ENCODE measurements at regions not wholly inside any gene's neighbourhood (a gene's known extent, or its start where the extent isn't known, plus 50 kb on each side); places are given as distances from the start of the nearest gene placed in this dataset.

- no peak overlapping the region for H3K4me2 ChIP-seq (ENCODE audit: insufficient read depth, low read length)
- H2AFZ ChIP-seq (ENCODE audit: low read depth, low read length) = no peak overlapping the region
- H3K36me3 ChIP-seq (ENCODE audit: control insufficient read depth in 2 of 2, extremely low read depth in 1 of 2, insufficient read depth in 2 of 2, low read length in 2 of 2) = no peaks in the 10 kb centered on the region
- H3K4me1 ChIP-seq (ENCODE audit: control insufficient read depth, extremely low read depth, insufficient read depth, low read length) = no peaks in the 10 kb centered on the region
- intact Hi-C loops (cut with micrococcal nuclease) (no loop called here), dilution Hi-C loops (cut with MboI; ENCODE audit: extremely low pct_ligation_motif_present, low sequenced_read_pairs) (no loop called here)
- DNase-seq (ENCODE audit: low read depth, low spot score) (no peak), FAIRE-seq (no peak)
- no peak overlapping the region for H3K4me3 ChIP-seq (replicated peaks in 1 of 3; ENCODE audit: insufficient read depth in 1 of 3, low read depth in 1 of 3, low read length in 3 of 3)
- POLR2A ChIA-PET = no interaction called here
- no peaks in the 10 kb centered on the region for H3K79me2 ChIP-seq (ENCODE audit: control insufficient read depth, insufficient read depth, low read length)
- BruUV-seq (replicated peaks) = no TSS peak
- H3K27ac ChIP-seq (ENCODE audit: insufficient read depth, low read depth, low read length) = no peak overlapping the region
- no peaks in the 10 kb centered on the region for H3K9me3 ChIP-seq (replicated peaks; ENCODE audit: control insufficient read depth, insufficient read depth, low read length)
- TF ChIP-seq CTCF (IDR thresholded peaks at IDR 0.05; ENCODE audit: extremely low read depth in 1 of 2, insufficient read depth in 1 of 2, low read depth in 1 of 2, low read length in 2 of 2) (no peak), JUN (IDR thresholded peaks at IDR 0.05; ENCODE audit: borderline replicate concordance, insufficient read depth, insufficient read length, low read depth) (no peak), MAX (IDR thresholded peaks at IDR 0.05; ENCODE audit: insufficient read depth, insufficient read length) (no peak), POLR2A (IDR thresholded peaks at IDR 0.05; ENCODE audit: low read depth, low read length) (no peak), POLR2AphosphoS5 (IDR thresholded peaks at IDR 0.05; ENCODE audit: insufficient read depth, low read depth, low read length) (no peak), MYC (IDR thresholded peaks at IDR 0.05; ENCODE audit: low read depth, low read length) (no peak), GATA2 (IDR thresholded peaks at IDR 0.05; ENCODE audit: insufficient read depth, insufficient read length, low read depth, low read length) (no peak), FOS (IDR thresholded peaks at IDR 0.05; ENCODE audit: borderline replicate concordance, insufficient read depth, low read length) (no peak), EZH2 (IDR thresholded peaks at IDR 0.05; ENCODE audit: borderline replicate concordance, low read depth, low read length, severe bottlenecking) (no peak)
- no peaks in the 10 kb centered on the region for H4K20me1 ChIP-seq (replicated peaks; ENCODE audit: control insufficient read depth, extremely low read depth, insufficient read depth, low read length)
- H3K27me3 ChIP-seq (ENCODE audit: control insufficient read depth in 2 of 2, insufficient read depth in 2 of 2, low read length in 2 of 2) = no peaks in the 10 kb centered on the region
- CTCF ChIA-PET = no interaction called here
- no peaks in the 10 kb centered on the region for H3K9me1 ChIP-seq (replicated peaks; ENCODE audit: control insufficient read depth, extremely low read depth, insufficient read depth, low read length)
- no peak overlapping the region for H3K9ac ChIP-seq (replicated peaks; ENCODE audit: extremely low read depth, insufficient read depth, low read length)
These were observed 1593.6 kb downstream of the AMY1C start for GRCh38 chr1:105343317-105343716.

All from endothelial cell of umbilical vein (primary cell).